ENCODE measurements at regions not wholly inside any gene's neighbourhood (a gene's known extent, or its start where the extent isn't known, plus 50 kb on each side); places are given as distances from the start of the nearest gene placed in this dataset.

GRCh38 chr11:80362563-80363340 is 921.9 kb upstream of the TENM4 start:
- no peak overlapping the region for H3K27ac Mint-ChIP-seq (ENCODE audit: unreplicated experiment)
- DNase-seq (ENCODE audit: low spot score), result no peak
- H3K36me3 Mint-ChIP-seq (ENCODE audit: low read depth, unreplicated experiment), result no peaks in the 10 kb centered on the region
- H3K9me3 Mint-ChIP-seq (ENCODE audit: unreplicated experiment), result no peaks in the 10 kb centered on the region
- no peak for TF ChIP-seq CTCF (IDR thresholded peaks at IDR 0.05; ENCODE audit: unreplicated experiment)
- H3K27me3 Mint-ChIP-seq (ENCODE audit: unreplicated experiment), result no peaks in the 10 kb centered on the region
- no peaks in the 10 kb centered on the region for H3K4me1 Mint-ChIP-seq (ENCODE audit: unreplicated experiment)
- no peak overlapping the region for H3K4me3 Mint-ChIP-seq (ENCODE audit: unreplicated experiment)

- Mint-ChIP-seq H3K4me3 (ENCODE audit: unreplicated experiment) (no peak overlapping the region), H3K36me3 (ENCODE audit: low read depth, unreplicated experiment) (no peaks in the 10 kb centered on the region), H3K27ac (ENCODE audit: unreplicated experiment) (no peak overlapping the region), H3K9me3 (ENCODE audit: unreplicated experiment) (no peaks in the 10 kb centered on the region), H3K27me3 (ENCODE audit: unreplicated experiment) (no peaks in the 10 kb centered on the region), H3K4me1 (ENCODE audit: unreplicated experiment) (peaks cover 8% of the 10 kb centered on the region)
- no peak for DNase-seq (ENCODE audit: low spot score)
- TF ChIP-seq CTCF (IDR thresholded peaks at IDR 0.05; ENCODE audit: unreplicated experiment), result no peak
Observed at GRCh38 chr11:80355251-80355650, 914.4 kb upstream of the TENM4 start.

GRCh38 chr11:80350541-80350940 is 909.7 kb upstream of the TENM4 start:
- H3K27ac Mint-ChIP-seq (ENCODE audit: unreplicated experiment), result peak overlapping the region; percentile 91
- no peaks in the 10 kb centered on the region for H3K27me3 Mint-ChIP-seq (ENCODE audit: unreplicated experiment)
- H3K4me1 Mint-ChIP-seq (ENCODE audit: unreplicated experiment), result peaks cover 21% of the 10 kb centered on the region
- H3K9me3 Mint-ChIP-seq (ENCODE audit: unreplicated experiment), result no peaks in the 10 kb centered on the region
- TF ChIP-seq CTCF (IDR thresholded peaks at IDR 0.05; ENCODE audit: unreplicated experiment), result no peak
- no peak overlapping the region for H3K4me3 Mint-ChIP-seq (ENCODE audit: unreplicated experiment)
- no peak for DNase-seq (ENCODE audit: low spot score)
- H3K36me3 Mint-ChIP-seq (ENCODE audit: low read depth, unreplicated experiment), result no peaks in the 10 kb centered on the region

- TF ChIP-seq CTCF (IDR thresholded peaks at IDR 0.05; ENCODE audit: unreplicated experiment), result no peak
- H3K4me1 Mint-ChIP-seq (ENCODE audit: unreplicated experiment), result peaks cover 21% of the 10 kb centered on the region
- no peaks in the 10 kb centered on the region for H3K9me3 Mint-ChIP-seq (ENCODE audit: unreplicated experiment)
- H3K36me3 Mint-ChIP-seq (ENCODE audit: low read depth, unreplicated experiment), result no peaks in the 10 kb centered on the region
- DNase-seq (ENCODE audit: low spot score), result no peak
- H3K27me3 Mint-ChIP-seq (ENCODE audit: unreplicated experiment), result no peaks in the 10 kb centered on the region
- no peak overlapping the region for H3K4me3 Mint-ChIP-seq (ENCODE audit: unreplicated experiment)
- peak overlapping the region; percentile 91 for H3K27ac Mint-ChIP-seq (ENCODE audit: unreplicated experiment)
Observed at GRCh38 chr11:80349997-80350396, 909.2 kb upstream of the TENM4 start.

- DNase-seq (ENCODE audit: low spot score), result no peak
- Mint-ChIP-seq H3K4me3 (ENCODE audit: unreplicated experiment) (no peak overlapping the region), H3K36me3 (ENCODE audit: low read depth, unreplicated experiment) (no peaks in the 10 kb centered on the region), H3K27ac (ENCODE audit: unreplicated experiment) (no peak overlapping the region), H3K9me3 (ENCODE audit: unreplicated experiment) (no peaks in the 10 kb centered on the region), H3K27me3 (ENCODE audit: unreplicated experiment) (no peaks in the 10 kb centered on the region), H3K4me1 (ENCODE audit: unreplicated experiment) (peaks cover 21% of the 10 kb centered on the region)
- no peak for TF ChIP-seq CTCF (IDR thresholded peaks at IDR 0.05; ENCODE audit: unreplicated experiment)
Observed at GRCh38 chr11:80346353-80347059, 905.7 kb upstream of the TENM4 start.
